ENCODE measurements at regions not wholly inside any gene's neighbourhood (a gene's known extent, or its start where the extent isn't known, plus 50 kb on each side); places are given as distances from the start of the nearest gene placed in this dataset.

DNA sequence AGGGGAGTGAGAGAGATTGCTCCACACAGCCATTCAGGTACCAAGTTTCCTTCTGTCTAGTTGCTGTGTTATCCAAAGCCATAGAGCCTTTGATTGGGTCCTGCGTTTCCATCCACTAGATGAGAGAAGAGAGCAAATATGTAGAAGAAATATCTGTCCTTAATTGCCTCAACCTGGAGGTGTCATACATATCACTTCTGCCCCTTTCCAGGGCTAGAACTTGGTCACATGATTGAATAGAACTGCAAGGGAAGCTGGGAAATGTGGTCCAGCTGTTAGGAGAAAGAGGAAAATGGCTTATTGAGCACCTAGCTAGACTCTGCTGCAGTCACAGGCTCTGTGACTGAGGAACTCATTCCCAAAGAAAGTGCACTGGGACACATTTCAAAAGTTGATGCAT lies 115.6 kb upstream of the JAG1 start:
- H3K4me3 ChIP-seq (replicated peaks; ENCODE audit: low read depth, low read length): no peak overlapping the region
- DNase-seq (ENCODE audit: low read depth): no peak
- TF ChIP-seq, protein P1, sequence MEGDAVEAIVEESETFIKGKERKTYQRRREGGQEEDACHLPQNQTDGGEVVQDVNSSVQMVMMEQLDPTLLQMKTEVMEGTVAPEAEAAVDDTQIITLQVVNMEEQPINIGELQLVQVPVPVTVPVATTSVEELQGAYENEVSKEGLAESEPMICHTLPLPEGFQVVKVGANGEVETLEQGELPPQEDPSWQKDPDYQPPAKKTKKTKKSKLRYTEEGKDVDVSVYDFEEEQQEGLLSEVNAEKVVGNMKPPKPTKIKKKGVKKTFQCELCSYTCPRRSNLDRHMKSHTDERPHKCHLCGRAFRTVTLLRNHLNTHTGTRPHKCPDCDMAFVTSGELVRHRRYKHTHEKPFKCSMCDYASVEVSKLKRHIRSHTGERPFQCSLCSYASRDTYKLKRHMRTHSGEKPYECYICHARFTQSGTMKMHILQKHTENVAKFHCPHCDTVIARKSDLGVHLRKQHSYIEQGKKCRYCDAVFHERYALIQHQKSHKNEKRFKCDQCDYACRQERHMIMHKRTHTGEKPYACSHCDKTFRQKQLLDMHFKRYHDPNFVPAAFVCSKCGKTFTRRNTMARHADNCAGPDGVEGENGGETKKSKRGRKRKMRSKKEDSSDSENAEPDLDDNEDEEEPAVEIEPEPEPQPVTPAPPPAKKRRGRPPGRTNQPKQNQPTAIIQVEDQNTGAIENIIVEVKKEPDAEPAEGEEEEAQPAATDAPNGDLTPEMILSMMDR (IDR thresholded peaks at IDR 0.05; ENCODE audit: low read length, missing control alignments): no peak

DNA sequence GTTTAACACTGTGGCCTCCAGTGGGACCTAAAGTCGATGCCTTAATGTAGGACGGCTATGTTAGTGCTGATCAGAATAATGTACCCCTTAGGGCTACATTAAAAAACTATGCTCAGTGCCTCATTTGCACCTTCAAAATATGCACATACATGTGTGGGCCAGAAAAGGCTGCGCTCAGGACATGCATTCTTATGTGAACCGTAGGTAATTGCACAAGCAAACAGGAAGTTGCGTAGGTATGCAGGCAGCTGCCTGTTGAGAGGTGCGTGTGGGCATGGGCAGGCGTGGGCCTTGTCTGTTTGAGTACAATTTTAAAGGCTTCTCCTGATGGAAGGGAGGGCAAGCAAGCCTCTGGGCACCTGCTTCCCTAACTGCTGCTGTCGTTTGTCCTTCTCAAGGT lies 116.2 kb upstream of the JAG1 start:
- no peak for DNase-seq (ENCODE audit: low read depth)
- TF ChIP-seq, protein P1 (IDR thresholded peaks at IDR 0.05; ENCODE audit: low read length, missing control alignments): no peak
- no peak overlapping the region for H3K4me3 ChIP-seq (replicated peaks; ENCODE audit: low read depth, low read length)

DNA sequence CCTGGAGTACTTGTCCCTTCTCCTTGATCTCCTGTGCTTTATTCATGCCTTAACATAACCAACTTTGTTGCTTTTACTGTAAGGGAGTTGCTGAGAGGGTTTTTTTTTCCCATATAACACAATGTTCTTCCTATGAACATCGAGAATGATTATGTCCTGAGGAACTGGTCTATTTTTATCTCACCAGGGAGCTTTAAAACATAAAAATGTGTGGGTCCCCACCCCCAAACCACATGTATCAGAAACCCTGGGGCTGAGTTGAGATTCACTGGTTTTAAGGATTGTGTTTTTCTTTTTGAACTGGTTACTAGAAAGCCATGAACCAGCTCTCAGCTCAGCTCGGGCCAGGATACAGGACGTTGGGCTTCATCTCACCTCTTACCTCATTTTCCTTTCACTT lies 118.5 kb upstream of the JAG1 start:
- no peak overlapping the region for H3K4me3 ChIP-seq (replicated peaks; ENCODE audit: low read depth, low read length)
- TF ChIP-seq, protein P1 (IDR thresholded peaks at IDR 0.05; ENCODE audit: low read length, missing control alignments): no peak
- DNase-seq (ENCODE audit: low read depth): no peak

DNA sequence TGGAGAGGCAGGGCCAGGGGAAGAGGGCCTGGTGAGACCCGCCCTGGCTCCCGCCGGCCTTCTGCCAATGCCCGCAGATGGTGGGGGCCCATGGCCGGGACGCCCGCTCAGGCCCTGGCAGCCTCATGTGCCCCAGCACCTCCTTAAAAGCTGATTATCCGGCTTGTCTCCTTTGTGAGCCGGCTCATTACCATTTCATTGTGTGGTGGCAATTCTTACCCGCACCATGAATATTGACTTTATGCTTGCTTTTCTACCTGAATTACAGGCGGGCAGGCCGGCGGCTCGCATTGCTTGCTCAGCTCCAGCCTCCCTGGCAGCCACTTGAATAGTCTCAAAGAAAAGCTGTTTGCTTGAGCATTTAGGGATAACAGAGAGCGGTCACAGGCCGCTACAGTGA lies 120.0 kb upstream of the JAG1 start:
- no peak overlapping the region for H3K4me3 ChIP-seq (replicated peaks; ENCODE audit: low read depth, low read length)
- TF ChIP-seq, protein P1 (IDR thresholded peaks at IDR 0.05; ENCODE audit: low read length, missing control alignments): no peak
- no peak for DNase-seq (ENCODE audit: low read depth)

DNA sequence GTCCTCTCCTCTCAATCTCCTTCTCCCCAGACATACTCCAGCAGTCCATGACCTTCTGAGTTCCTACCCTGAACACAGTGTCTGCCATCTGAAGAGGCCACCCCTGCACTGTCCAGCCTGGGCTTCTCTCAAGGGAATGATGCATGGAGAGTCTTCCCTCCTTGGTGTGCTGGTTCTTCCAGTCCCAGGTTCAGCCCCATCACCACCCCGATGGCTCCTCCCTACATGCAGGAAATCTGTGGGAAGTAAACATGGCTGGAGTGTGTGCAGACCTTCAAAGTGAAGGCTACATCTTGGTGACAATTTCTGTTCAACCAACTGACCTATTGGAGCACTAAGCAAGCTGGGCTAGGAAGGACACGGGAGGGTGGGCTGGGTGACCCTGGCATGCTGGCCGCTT lies 121.0 kb upstream of the JAG1 start:
- no peak for DNase-seq (ENCODE audit: low read depth)
- H3K4me3 ChIP-seq (replicated peaks; ENCODE audit: low read depth, low read length): no peak overlapping the region
- TF ChIP-seq, protein P1 (IDR thresholded peaks at IDR 0.05; ENCODE audit: low read length, missing control alignments): no peak

DNA sequence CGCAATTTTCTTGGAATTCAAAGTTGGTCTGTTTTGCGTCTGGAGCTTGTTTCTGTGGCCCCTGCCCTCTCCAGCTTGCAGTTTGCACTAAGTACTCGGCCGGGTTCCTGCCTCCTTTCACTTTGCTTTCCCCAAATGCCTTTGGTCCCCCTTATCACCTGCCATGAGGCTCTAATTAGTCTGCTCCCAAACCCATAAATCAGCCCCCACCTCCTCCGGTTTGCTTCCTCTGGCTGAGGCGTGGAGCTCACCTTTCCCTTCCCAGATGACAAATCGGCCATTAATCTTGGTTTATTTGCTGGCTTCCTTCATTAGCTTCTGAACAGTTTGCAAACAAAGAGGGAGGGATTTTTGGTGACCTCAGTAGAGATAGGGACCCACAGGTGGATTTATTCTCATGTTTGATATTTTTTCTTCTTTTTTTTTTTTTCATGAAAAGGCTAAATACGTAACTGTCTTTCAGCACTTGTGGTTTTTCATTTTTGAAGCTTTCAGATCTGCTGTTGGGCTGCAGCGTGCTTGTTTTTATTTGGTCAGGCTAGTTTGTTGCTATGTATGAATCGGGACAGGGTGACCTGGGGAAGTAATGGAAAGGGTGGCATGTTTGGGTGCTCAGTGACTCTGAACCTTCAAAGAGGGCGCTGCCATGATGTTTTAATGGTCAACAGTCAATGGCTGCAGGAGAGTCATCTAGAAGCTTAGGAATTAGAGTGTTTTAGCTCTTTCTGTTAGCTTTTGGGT lies 121.7 kb upstream of the JAG1 start:
- no peak for DNase-seq (ENCODE audit: low read depth)
- TF ChIP-seq, protein P1 (IDR thresholded peaks at IDR 0.05; ENCODE audit: low read length, missing control alignments): no peak
- no peak overlapping the region for H3K4me3 ChIP-seq (replicated peaks; ENCODE audit: low read depth, low read length)

DNA sequence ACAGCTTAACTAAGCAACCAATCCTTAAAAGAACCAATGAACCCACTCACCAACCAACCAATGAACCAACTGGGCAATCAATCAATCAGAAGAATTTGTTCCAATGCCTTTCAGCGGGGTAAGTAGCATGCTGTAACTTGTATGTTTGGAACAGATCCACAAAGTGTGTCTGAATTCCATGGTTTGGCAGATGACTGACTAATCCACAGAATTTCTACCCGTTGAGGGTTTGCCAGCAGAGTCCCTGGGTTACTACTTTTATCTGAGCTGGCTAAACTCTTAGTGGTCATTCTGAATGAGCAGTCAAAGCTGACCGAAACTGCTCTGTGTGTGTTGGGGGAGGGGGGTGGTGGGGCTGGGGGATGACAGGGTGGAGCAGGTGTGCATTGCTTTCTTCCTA lies 125.0 kb upstream of the JAG1 start:
- no peak overlapping the region for H3K4me3 ChIP-seq (replicated peaks; ENCODE audit: low read depth, low read length)
- peak; percentile 36 for DNase-seq (ENCODE audit: low read depth)
- TF ChIP-seq, protein P1 (IDR thresholded peaks at IDR 0.05; ENCODE audit: low read length, missing control alignments): no peak

All from fibroblast of pulmonary artery (primary cell).